Upper lobe of left lung (tissue), 4 donors: ENCODE measurements at regions not wholly inside any gene's neighbourhood (a gene's known extent, or its start where the extent isn't known, plus 50 kb on each side); places are given as distances from the start of the nearest gene placed in this dataset.

ENCODE experiments used
- EP300 ChIP-seq, 4 donors: sonication (generic); formaldehyde crosslinking; IDR thresholded peaks; one replicate each; pipeline ENCODE4 v1.5.1; 2017; ENCODE audit warnings: antibody characterized with exemption in 4 of 4, control low read depth in 2 of 4
- POLR2A ChIP-seq, 4 donors: fragments of 450-650 bp; IDR thresholded peaks; one replicate each; pipeline ENCODE4 v1.5.1; 2016 to 2017; ENCODE audit warnings: antibody characterized with exemption in 4 of 4, mild to moderate bottlenecking in 2 of 4

GRCh38 chr2:54061272-54061671 is 54.1 kb upstream of the ACYP2 start:
- TF ChIP-seq EP300 (IDR thresholded peaks at IDR 0.05) (no peak), POLR2A (IDR thresholded peaks at IDR 0.05) (no peak)
